Osteoblast (primary cell): ENCODE measurements at regions not wholly inside any gene's neighbourhood (a gene's known extent, or its start where the extent isn't known, plus 50 kb on each side); places are given as distances from the start of the nearest gene placed in this dataset.

Source experiments
- DNase-seq: peaks from one replicate; pipeline ENCODE4 v3.0.0; 2011; ENCODE audit warnings: low spot score, mixed read lengths; ENCODE audit not compliant: insufficient read length; ENCODE audit errors: missing footprints
- H2AFZ ChIP-seq: 2 replicates; pipeline ENCODE4 v1.6.0; 2011; ENCODE audit warnings: mild to moderate bottlenecking, low read length
- H3K27ac ChIP-seq: 2 replicates; pipeline ENCODE4 v1.5.1; 2011; ENCODE audit warnings: mild to moderate bottlenecking, low read depth, low read length, moderate library complexity
- H3K27me3 ChIP-seq: 2 replicates; pipeline ENCODE4 v1.6.0; 2012; ENCODE audit warnings: mild to moderate bottlenecking, control low read depth, inconsistent platforms, low read length, moderate library complexity; ENCODE audit not compliant: insufficient read depth
- H3K36me3 ChIP-seq: 2 replicates; pipeline ENCODE4 v1.5.1; 2011; ENCODE audit warnings: mild to moderate bottlenecking, low read length, control low read depth, moderate library complexity; ENCODE audit not compliant: insufficient read depth
- H3K4me1 ChIP-seq: 2 replicates; pipeline ENCODE4 v1.5.1; 2011; ENCODE audit warnings: mild to moderate bottlenecking, low read length, control low read depth, moderate library complexity; ENCODE audit not compliant: insufficient read depth
- H3K4me2 ChIP-seq: 2 replicates; pipeline ENCODE4 v1.6.0; 2011; ENCODE audit warnings: mild to moderate bottlenecking, low read length; ENCODE audit not compliant: insufficient read depth
- H3K4me3 ChIP-seq: fragments of 200-600 bp; sonication (generic); 3 replicates; pipeline ENCODE4 v1.5.1; 2012; ENCODE audit warnings: mild to moderate bottlenecking, low read length, inconsistent platforms; ENCODE audit not compliant: insufficient read depth
- H3K79me2 ChIP-seq: 2 replicates; pipeline ENCODE4 v1.6.0; 2012; ENCODE audit warnings: mild to moderate bottlenecking, low read length, control low read depth, inconsistent platforms; ENCODE audit not compliant: insufficient read depth
- H3K9me3 ChIP-seq: 2 replicates; pipeline ENCODE4 v1.5.1; 2011; ENCODE audit warnings: low read depth, low read length, control low read depth
- H4K20me1 ChIP-seq: 2 replicates; pipeline ENCODE4 v1.6.0; 2012; ENCODE audit warnings: mild to moderate bottlenecking, low read length, control low read depth; ENCODE audit not compliant: insufficient read depth
- CTCF ChIP-seq: IDR thresholded peaks from 2 replicates; pipeline ENCODE4 v1.5.1; 2011; ENCODE audit warnings: mild to moderate bottlenecking, low read depth, low read length, moderate library complexity; ENCODE audit errors: extremely low read depth

GRCh38 chr14:88128816-88129215 lies 123.9 kb downstream of the GPR65 start:
- H3K27me3 ChIP-seq: no peaks in the 10 kb centered on the region
- peaks cover 17% of the 10 kb centered on the region for H3K4me1 ChIP-seq
- H3K79me2 ChIP-seq: no peaks in the 10 kb centered on the region
- no peaks in the 10 kb centered on the region for H3K36me3 ChIP-seq
- no peak overlapping the region for H3K4me3 ChIP-seq
- TF ChIP-seq CTCF: no peak
- no peaks in the 10 kb centered on the region for H4K20me1 ChIP-seq
- no peak overlapping the region for H3K27ac ChIP-seq
- peak overlapping the region; percentile 27 for H3K4me2 ChIP-seq
- no peaks in the 10 kb centered on the region for H3K9me3 ChIP-seq
- no peak for DNase-seq
- H2AFZ ChIP-seq: no peak overlapping the region

- H3K4me2 ChIP-seq: peak overlapping the region; percentile 60
- peak overlapping the region; percentile 65 for H3K27ac ChIP-seq
- no peak for DNase-seq
- H3K4me3 ChIP-seq: no peak overlapping the region
- no peaks in the 10 kb centered on the region for H3K27me3 ChIP-seq
- no peaks in the 10 kb centered on the region for H3K36me3 ChIP-seq
- H4K20me1 ChIP-seq: no peaks in the 10 kb centered on the region
- peaks cover 17% of the 10 kb centered on the region for H3K4me1 ChIP-seq
- H3K79me2 ChIP-seq: no peaks in the 10 kb centered on the region
- no peaks in the 10 kb centered on the region for H3K9me3 ChIP-seq
- no peak overlapping the region for H2AFZ ChIP-seq
- TF ChIP-seq CTCF: no peak
These were observed 124.5 kb downstream of the GPR65 start for GRCh38 chr14:88129306-88130056.

GRCh38 chr14:88130057-88130432 lies 125.1 kb downstream of the GPR65 start:
- H3K4me3 ChIP-seq: no peak overlapping the region
- no peaks in the 10 kb centered on the region for H3K9me3 ChIP-seq
- no peaks in the 10 kb centered on the region for H4K20me1 ChIP-seq
- peaks cover 17% of the 10 kb centered on the region for H3K4me1 ChIP-seq
- H3K79me2 ChIP-seq: no peaks in the 10 kb centered on the region
- H2AFZ ChIP-seq: no peak overlapping the region
- H3K36me3 ChIP-seq: no peaks in the 10 kb centered on the region
- peak overlapping the region; percentile 65 for H3K27ac ChIP-seq
- TF ChIP-seq CTCF: no peak
- H3K27me3 ChIP-seq: no peaks in the 10 kb centered on the region
- peak overlapping the region; percentile 60 for H3K4me2 ChIP-seq
- DNase-seq: no peak
